ENCODE measurements at regions not wholly inside any gene's neighbourhood (a gene's known extent, or its start where the extent isn't known, plus 50 kb on each side); places are given as distances from the start of the nearest gene placed in this dataset.

- no peaks in the 10 kb centered on the region for H3K36me3 ChIP-seq
- no peak for DNase-seq
- H3K4me1 ChIP-seq, result peaks cover 10% of the 10 kb centered on the region; the same call in 1 of the 2 replicates
- H3K9me3 ChIP-seq (replicated peaks), result no peaks in the 10 kb centered on the region
- H3K27ac ChIP-seq, result no peak overlapping the region
- peaks cover 23% of the 10 kb centered on the region for H3K27me3 ChIP-seq
- H3K4me3 ChIP-seq, result no peak overlapping the region
Measured at GRCh38 chr20:36097337-36098151, 57.0 kb upstream of the EPB41L1 start.

- DNase-seq, result no peak
- H3K27me3 ChIP-seq, result peaks cover 16% of the 10 kb centered on the region
- H3K4me3 ChIP-seq, result no peak overlapping the region
- H3K4me1 ChIP-seq, result peaks cover 10% of the 10 kb centered on the region; the same call in 1 of the 2 replicates
- H3K27ac ChIP-seq, result no peak overlapping the region
- no peaks in the 10 kb centered on the region for H3K36me3 ChIP-seq
- no peaks in the 10 kb centered on the region for H3K9me3 ChIP-seq (replicated peaks)
Measured at GRCh38 chr20:36098364-36098763, 56.2 kb upstream of the EPB41L1 start.

GRCh38 chr20:36099106-36099505 lies 55.4 kb upstream of the EPB41L1 start:
- Histone ChIP-seq H3K36me3 (no peaks in the 10 kb centered on the region), H3K27me3 (peaks cover 9% of the 10 kb centered on the region), H3K4me3 (no peak overlapping the region), H3K9me3 (replicated peaks) (no peaks in the 10 kb centered on the region), H3K27ac (no peak overlapping the region), H3K4me1 (peaks cover 7% of the 10 kb centered on the region; the same call in 1 of the 2 replicates)
- DNase-seq, result no peak

- no peaks in the 10 kb centered on the region for H3K36me3 ChIP-seq
- no peaks in the 10 kb centered on the region for H3K9me3 ChIP-seq (replicated peaks)
- DNase-seq, result peak; percentile 68 to 76
- peaks cover 3% of the 10 kb centered on the region; the same call in 1 of the 2 replicates for H3K4me1 ChIP-seq
- H3K4me3 ChIP-seq, result no peak overlapping the region
- no peak overlapping the region for H3K27ac ChIP-seq
- no peaks in the 10 kb centered on the region for H3K27me3 ChIP-seq
Measured at GRCh38 chr20:36101192-36101591, 53.3 kb upstream of the EPB41L1 start.

- Histone ChIP-seq H3K36me3 (no peaks in the 10 kb centered on the region), H3K4me1 (peaks cover 3% of the 10 kb centered on the region; the same call in 1 of the 2 replicates), H3K27ac (no peak overlapping the region), H3K9me3 (replicated peaks) (no peaks in the 10 kb centered on the region), H3K27me3 (no peaks in the 10 kb centered on the region), H3K4me3 (no peak overlapping the region)
- no peak for DNase-seq
Measured at GRCh38 chr20:36102306-36102705, 52.2 kb upstream of the EPB41L1 start.

- Histone ChIP-seq H3K4me1 (peaks cover 3% of the 10 kb centered on the region; the same call in 1 of the 2 replicates), H3K4me3 (no peak overlapping the region), H3K36me3 (no peaks in the 10 kb centered on the region), H3K27me3 (no peaks in the 10 kb centered on the region), H3K9me3 (replicated peaks) (no peaks in the 10 kb centered on the region), H3K27ac (no peak overlapping the region)
- DNase-seq, result no peak
Measured at GRCh38 chr20:36102809-36103596, 51.5 kb upstream of the EPB41L1 start.

- Histone ChIP-seq H3K27me3 (no peaks in the 10 kb centered on the region), H3K36me3 (no peaks in the 10 kb centered on the region), H3K4me1 (peaks cover 3% of the 10 kb centered on the region; the same call in 1 of the 2 replicates), H3K9me3 (replicated peaks) (no peaks in the 10 kb centered on the region), H3K4me3 (no peak overlapping the region), H3K27ac (no peak overlapping the region)
- DNase-seq, result no peak
Measured at GRCh38 chr20:36104244-36104643, 50.3 kb upstream of the EPB41L1 start.

Data from SJCRH30 (cell line).